GM12865 (cell line): ENCODE measurements at regions not wholly inside any gene's neighbourhood (a gene's known extent, or its start where the extent isn't known, plus 50 kb on each side); places are given as distances from the start of the nearest gene placed in this dataset.

Experiments
- DNase-seq: peaks from one replicate; pipeline ENCODE4 v3.0.0; 2010; ENCODE audit warnings: low read depth
- H3K4me3 ChIP-seq: 2 replicates; pipeline ENCODE4 v1.5.1; 2011; ENCODE audit warnings: mild to moderate bottlenecking, low read depth, low read length, control low read depth
- CTCF ChIP-seq: IDR thresholded peaks from 2 replicates; pipeline ENCODE4 v1.5.1; 2011; ENCODE audit warnings: low read length, control low read depth, low read depth, inconsistent platforms; ENCODE audit not compliant: insufficient read depth; ENCODE audit errors: missing control alignments

- no peak for DNase-seq
- no peak for TF ChIP-seq CTCF
- no peak overlapping the region for H3K4me3 ChIP-seq
These were observed 260.5 kb upstream of the DDX53 start for GRCh38 chrX:22739276-22739675.

- TF ChIP-seq CTCF: no peak
- no peak overlapping the region for H3K4me3 ChIP-seq
- no peak for DNase-seq
These were observed 258.9 kb upstream of the DDX53 start for GRCh38 chrX:22740836-22741235.

- no peak for DNase-seq
- no peak for TF ChIP-seq CTCF
- no peak overlapping the region for H3K4me3 ChIP-seq
These were observed 257.6 kb upstream of the DDX53 start for GRCh38 chrX:22742174-22742573.

GRCh38 chrX:22746081-22746480 lies 253.7 kb upstream of the DDX53 start:
- no peak for TF ChIP-seq CTCF
- no peak overlapping the region for H3K4me3 ChIP-seq
- no peak for DNase-seq

- DNase-seq: peak; percentile 46
- TF ChIP-seq CTCF: peak; percentile 49
- no peak overlapping the region for H3K4me3 ChIP-seq
These were observed 251.4 kb upstream of the DDX53 start for GRCh38 chrX:22748093-22748999.

GRCh38 chrX:22758807-22759481 lies 240.8 kb upstream of the DDX53 start:
- DNase-seq: peak; percentile 1
- no peak for TF ChIP-seq CTCF
- H3K4me3 ChIP-seq: no peak overlapping the region
